ENCODE measurements at regions not wholly inside any gene's neighbourhood (a gene's known extent, or its start where the extent isn't known, plus 50 kb on each side); places are given as distances from the start of the nearest gene placed in this dataset.

- DNase-seq (ENCODE audit: low spot score): no peak
Measured at GRCh38 chr12:102534899-102535298, 54.5 kb upstream of the IGF1 start.

- DNase-seq (ENCODE audit: low spot score): no peak
Measured at GRCh38 chr12:102533483-102534215, 53.3 kb upstream of the IGF1 start.

Data from AG08396 (cell line).